Karpas-422 (cell line): ENCODE measurements at regions not wholly inside any gene's neighbourhood (a gene's known extent, or its start where the extent isn't known, plus 50 kb on each side); places are given as distances from the start of the nearest gene placed in this dataset.

Source experiments
- DNase-seq: peaks from one replicate; pipeline ENCODE4 v3.0.0-alpha.2; 2015
- H2AFZ ChIP-seq: fragments of 200-600 bp; sonication (generic); 2 replicates; pipeline ENCODE4 v1.6.1; 2014; ENCODE audit warnings: antibody characterized with exemption, low read length, mixed read lengths
- H3K27ac ChIP-seq: fragments of 200-600 bp; sonication (generic); 2 replicates; pipeline ENCODE4 v1.5.1; 2014; ENCODE audit warnings: mild to moderate bottlenecking, low read length, moderate library complexity
- H3K27me3 ChIP-seq: fragments of 200-600 bp; sonication (generic); 2 replicates; pipeline ENCODE4 v1.6.1; 2014; ENCODE audit warnings: low read length, mixed read lengths
- H3K36me3 ChIP-seq: fragments of 200-600 bp; sonication (generic); 2 replicates; pipeline ENCODE4 v1.6.1; 2014; ENCODE audit warnings: low read length, mixed read lengths; ENCODE audit not compliant: insufficient read depth
- H3K4me1 ChIP-seq: fragments of 200-600 bp; sonication (generic); 2 replicates; pipeline ENCODE4 v1.6.1; 2014; ENCODE audit warnings: mild to moderate bottlenecking, low read length, mixed read lengths
- H3K4me2 ChIP-seq: fragments of 200-600 bp; sonication (generic); 2 replicates; pipeline ENCODE4 v1.6.1; 2014; ENCODE audit warnings: low read length, low read depth, mild to moderate bottlenecking; ENCODE audit not compliant: poor library complexity, severe bottlenecking
- H3K4me3 ChIP-seq: fragments of 200-600 bp; sonication (generic); 2 replicates; pipeline ENCODE4 v1.5.1; 2014; ENCODE audit warnings: mild to moderate bottlenecking, antibody characterized with exemption, low read length, mixed read lengths
- H3K79me2 ChIP-seq: fragments of 200-600 bp; sonication (generic); 2 replicates; pipeline ENCODE4 v1.6.1; 2014; ENCODE audit warnings: mild to moderate bottlenecking, low read length, mixed read lengths
- H3K9ac ChIP-seq: fragments of 200-600 bp; sonication (generic); 2 replicates; pipeline ENCODE4 v1.6.0; 2014; ENCODE audit warnings: low read length
- H3K9me2 ChIP-seq: fragments of 200-600 bp; sonication (generic), shearing (Covaris generic); replicated peaks from 2 replicates; pipeline ENCODE4 v1.6.0; 2014; ENCODE audit warnings: mild to moderate bottlenecking, low read length, moderate library complexity; ENCODE audit not compliant: insufficient read depth
- H3K9me3 ChIP-seq: fragments of 300-700, 200-600 bp; sonication (generic); 2 replicates; pipeline ENCODE4 v1.6.1; 2014; ENCODE audit warnings: low read length, mixed read lengths
- H4K20me1 ChIP-seq: fragments of 200-600 bp; sonication (generic); 2 replicates; pipeline ENCODE4 v1.6.1; 2014; ENCODE audit warnings: mild to moderate bottlenecking, antibody characterized with exemption, low read length, low read depth; ENCODE audit not compliant: insufficient read depth

DNA sequence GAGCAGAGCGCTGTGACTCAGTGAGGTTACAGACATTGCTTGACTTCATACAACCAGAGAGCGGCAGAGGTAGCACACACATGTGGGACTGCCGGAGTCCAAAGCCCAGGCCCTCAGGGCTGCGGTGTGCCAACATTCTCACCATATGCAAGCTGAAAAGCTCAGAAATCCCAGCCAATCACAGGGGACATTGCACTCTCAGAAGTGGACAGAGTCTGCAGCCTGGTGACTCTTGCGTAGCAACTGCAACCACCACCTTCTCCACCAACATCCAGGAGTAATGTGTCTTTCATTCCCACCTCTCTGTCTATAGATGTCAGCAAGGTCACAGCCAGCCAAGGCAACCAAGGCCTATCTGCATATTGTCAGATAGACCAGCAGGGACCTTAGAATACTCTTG lies 158.1 kb downstream of the TTC32 start:
- no peak overlapping the region for H3K4me3 ChIP-seq
- no peaks in the 10 kb centered on the region for H3K27me3 ChIP-seq
- H2AFZ ChIP-seq, result no peak overlapping the region
- no peak for DNase-seq
- no peak overlapping the region for H3K27ac ChIP-seq
- no peaks in the 10 kb centered on the region for H3K9me2 ChIP-seq
- H3K4me2 ChIP-seq, result no peak overlapping the region
- H3K36me3 ChIP-seq, result no peaks in the 10 kb centered on the region
- H3K79me2 ChIP-seq, result no peaks in the 10 kb centered on the region
- H3K4me1 ChIP-seq, result peaks cover 8% of the 10 kb centered on the region
- H4K20me1 ChIP-seq, result no peaks in the 10 kb centered on the region
- H3K9ac ChIP-seq, result no peak overlapping the region
- no peaks in the 10 kb centered on the region for H3K9me3 ChIP-seq

DNA sequence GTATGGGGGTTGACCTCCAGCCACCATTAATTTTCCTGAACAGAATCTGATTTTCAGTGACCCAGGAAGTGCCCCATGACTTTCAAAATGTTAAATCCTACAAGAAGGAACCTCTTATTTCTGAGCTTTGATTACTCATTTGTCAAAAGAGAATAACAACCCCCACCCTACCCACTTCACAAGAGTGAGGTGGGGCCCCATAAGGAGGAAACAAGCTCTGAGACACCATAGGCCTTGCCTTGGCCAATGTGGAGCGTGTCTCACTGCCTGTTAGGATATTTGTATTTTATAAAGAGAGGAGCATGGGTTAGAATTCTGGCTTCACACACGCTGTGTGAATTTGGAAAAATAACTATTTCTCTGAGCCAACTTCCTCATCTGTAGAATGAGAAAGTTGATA lies 158.9 kb downstream of the TTC32 start:
- Histone ChIP-seq H3K27ac (no peak overlapping the region), H3K79me2 (no peaks in the 10 kb centered on the region), H2AFZ (no peak overlapping the region), H3K36me3 (no peaks in the 10 kb centered on the region), H3K4me1 (peaks cover 8% of the 10 kb centered on the region), H3K4me2 (no peak overlapping the region), H3K4me3 (no peak overlapping the region), H3K9me2 (no peaks in the 10 kb centered on the region), H3K9me3 (no peaks in the 10 kb centered on the region), H4K20me1 (no peaks in the 10 kb centered on the region), H3K27me3 (no peaks in the 10 kb centered on the region), H3K9ac (no peak overlapping the region)
- no peak for DNase-seq

DNA sequence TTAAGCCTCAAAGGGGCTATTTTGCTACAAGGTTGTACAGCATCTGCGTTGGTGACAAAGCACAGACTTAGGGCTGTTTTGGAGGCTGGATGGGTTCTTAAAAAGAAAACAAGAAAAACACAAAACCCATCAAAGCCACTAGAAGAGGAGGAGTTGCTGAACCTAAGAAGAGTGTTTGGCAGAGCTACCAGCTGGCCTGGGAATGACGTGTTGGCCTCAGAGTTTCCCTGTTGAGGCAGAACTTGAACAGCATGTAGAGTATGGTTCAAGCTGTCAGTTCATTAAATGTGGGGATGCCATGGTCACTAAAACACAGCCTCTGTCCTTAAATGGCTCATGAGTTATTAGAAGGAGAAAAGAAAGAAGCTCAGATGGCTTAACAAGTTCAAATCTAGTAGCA lies 162.5 kb downstream of the TTC32 start:
- Histone ChIP-seq H3K4me3 (no peak overlapping the region), H3K36me3 (no peaks in the 10 kb centered on the region), H2AFZ (no peak overlapping the region), H3K79me2 (no peaks in the 10 kb centered on the region), H3K9ac (no peak overlapping the region), H3K27ac (no peak overlapping the region), H3K27me3 (no peaks in the 10 kb centered on the region), H3K9me3 (no peaks in the 10 kb centered on the region), H3K4me2 (no peak overlapping the region), H3K4me1 (no peaks in the 10 kb centered on the region), H4K20me1 (no peaks in the 10 kb centered on the region), H3K9me2 (no peaks in the 10 kb centered on the region)
- no peak for DNase-seq

DNA sequence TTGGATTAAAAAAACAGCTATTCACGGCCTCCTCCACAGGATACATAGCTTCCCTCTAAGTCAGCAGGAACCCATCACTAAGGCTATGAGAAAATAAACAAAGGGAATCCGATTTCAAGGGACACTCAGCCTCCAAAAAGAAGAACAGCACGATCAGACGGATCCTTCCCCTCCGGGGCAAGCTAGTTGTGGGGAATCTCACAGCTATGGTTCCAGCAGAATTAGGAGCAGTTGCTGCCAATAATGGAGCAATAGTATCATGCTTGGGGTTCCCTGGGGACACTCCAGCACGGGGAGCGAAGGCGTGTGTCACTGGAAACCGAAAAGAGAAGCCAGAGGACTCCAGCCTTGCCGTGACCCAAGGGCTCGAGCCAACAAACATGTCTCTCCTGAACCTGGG lies 163.1 kb downstream of the TTC32 start:
- Histone ChIP-seq H3K79me2 (no peaks in the 10 kb centered on the region), H3K9me2 (no peaks in the 10 kb centered on the region), H2AFZ (no peak overlapping the region), H3K27me3 (no peaks in the 10 kb centered on the region), H3K9ac (no peak overlapping the region), H3K4me2 (no peak overlapping the region), H3K27ac (no peak overlapping the region), H3K4me3 (no peak overlapping the region), H3K36me3 (no peaks in the 10 kb centered on the region), H3K9me3 (no peaks in the 10 kb centered on the region), H3K4me1 (no peaks in the 10 kb centered on the region), H4K20me1 (no peaks in the 10 kb centered on the region)
- no peak for DNase-seq

GRCh38 chr2:19736191-19736831 lies 165.5 kb downstream of the TTC32 start:
- Histone ChIP-seq H3K36me3 (no peaks in the 10 kb centered on the region), H3K4me3 (no peak overlapping the region), H3K79me2 (no peaks in the 10 kb centered on the region), H3K9ac (no peak overlapping the region), H3K9me2 (no peaks in the 10 kb centered on the region), H3K27me3 (no peaks in the 10 kb centered on the region), H3K9me3 (no peaks in the 10 kb centered on the region), H4K20me1 (no peaks in the 10 kb centered on the region), H3K4me1 (no peaks in the 10 kb centered on the region), H3K27ac (no peak overlapping the region), H2AFZ (no peak overlapping the region), H3K4me2 (no peak overlapping the region)
- DNase-seq, result no peak

GRCh38 chr2:19733951-19734425 lies 167.8 kb downstream of the TTC32 start:
- Histone ChIP-seq H3K36me3 (no peaks in the 10 kb centered on the region), H3K27ac (no peak overlapping the region), H3K4me2 (no peak overlapping the region), H3K27me3 (no peaks in the 10 kb centered on the region), H3K9ac (no peak overlapping the region), H3K9me3 (no peaks in the 10 kb centered on the region), H3K9me2 (no peaks in the 10 kb centered on the region), H2AFZ (no peak overlapping the region), H3K4me1 (no peaks in the 10 kb centered on the region), H4K20me1 (no peaks in the 10 kb centered on the region), H3K79me2 (no peaks in the 10 kb centered on the region), H3K4me3 (no peak overlapping the region)
- no peak for DNase-seq

DNA sequence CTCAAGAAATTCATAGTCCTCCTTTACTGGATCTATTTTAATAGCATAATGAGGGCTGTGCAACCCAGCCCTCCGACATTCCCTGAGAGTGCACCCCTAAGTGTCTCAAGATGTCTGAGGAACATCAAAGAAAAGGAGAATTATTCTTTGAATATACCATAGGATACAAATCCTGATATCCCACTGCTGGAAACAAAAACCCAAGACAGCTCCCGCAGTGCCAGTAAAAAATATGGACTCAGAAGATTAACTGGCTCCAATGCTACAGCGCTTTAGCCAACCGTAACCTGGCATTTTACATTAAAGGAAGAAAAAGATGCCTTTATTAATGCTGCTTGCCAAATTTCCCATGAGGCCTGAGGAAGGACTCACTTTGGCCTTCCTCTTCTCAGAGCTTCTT lies 168.4 kb downstream of the TTC32 start:
- Histone ChIP-seq H2AFZ (no peak overlapping the region), H3K4me2 (no peak overlapping the region), H3K27ac (no peak overlapping the region), H3K79me2 (no peaks in the 10 kb centered on the region), H3K4me1 (no peaks in the 10 kb centered on the region), H3K9ac (no peak overlapping the region), H3K36me3 (no peaks in the 10 kb centered on the region), H3K4me3 (no peak overlapping the region), H3K9me2 (no peaks in the 10 kb centered on the region), H3K9me3 (no peaks in the 10 kb centered on the region), H4K20me1 (no peaks in the 10 kb centered on the region), H3K27me3 (no peaks in the 10 kb centered on the region)
- no peak for DNase-seq

DNA sequence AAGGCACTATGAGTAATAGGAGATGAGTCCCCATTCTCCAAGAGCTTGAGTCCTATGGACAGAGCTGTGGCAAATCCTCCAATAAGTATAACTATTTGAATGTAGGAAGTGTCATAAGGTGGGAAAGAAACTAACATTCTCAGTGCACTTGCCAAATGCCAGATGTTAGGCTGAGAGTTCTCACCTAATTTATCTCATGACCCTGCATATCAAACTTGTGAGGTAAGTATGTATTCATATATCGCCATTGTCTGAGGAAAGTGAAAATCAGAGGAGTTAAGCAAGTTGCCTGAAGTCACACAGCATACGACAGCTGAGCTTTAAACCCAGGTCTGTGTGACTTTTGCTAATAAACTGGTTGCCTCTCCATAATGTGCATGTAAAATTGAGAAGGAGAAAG lies 169.5 kb downstream of the TTC32 start:
- DNase-seq, result no peak
- Histone ChIP-seq H3K27ac (no peak overlapping the region), H3K4me2 (no peak overlapping the region), H2AFZ (no peak overlapping the region), H3K4me1 (no peaks in the 10 kb centered on the region), H3K36me3 (no peaks in the 10 kb centered on the region), H3K27me3 (no peaks in the 10 kb centered on the region), H3K9me2 (no peaks in the 10 kb centered on the region), H3K9ac (no peak overlapping the region), H3K9me3 (no peaks in the 10 kb centered on the region), H3K79me2 (no peaks in the 10 kb centered on the region), H3K4me3 (no peak overlapping the region), H4K20me1 (no peaks in the 10 kb centered on the region; the same call in 1 of the 2 replicates)
